ENCODE measurements at regions not wholly inside any gene's neighbourhood (a gene's known extent, or its start where the extent isn't known, plus 50 kb on each side); places are given as distances from the start of the nearest gene placed in this dataset.
"Not testable (repeated sequence)": the region's sequence is repeated elsewhere in the genome, so short reads cannot be mapped to it uniquely, and the experiment has no call there.

DNA sequence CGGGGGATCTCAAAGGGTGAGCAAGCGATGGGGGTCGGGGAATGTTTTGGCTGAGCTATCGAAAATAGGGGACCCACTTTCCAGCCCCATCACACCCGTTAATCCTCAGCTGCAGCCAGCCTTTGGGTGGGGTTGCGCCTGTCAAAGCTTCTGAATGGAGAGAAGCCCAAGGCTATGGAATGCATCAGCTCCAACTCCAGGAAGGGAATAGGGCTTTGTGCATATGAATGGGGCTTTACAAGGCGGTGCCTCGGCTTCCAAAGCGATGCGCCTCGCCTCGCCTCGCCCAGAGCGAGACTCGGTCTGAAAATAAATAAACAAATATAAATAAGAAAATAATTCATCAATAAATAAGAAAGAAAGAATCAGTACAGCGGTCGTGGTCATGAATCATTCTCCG, 751.4 kb upstream of the DEFB115 start (continued):
- TF ChIP-seq, protein P1, sequence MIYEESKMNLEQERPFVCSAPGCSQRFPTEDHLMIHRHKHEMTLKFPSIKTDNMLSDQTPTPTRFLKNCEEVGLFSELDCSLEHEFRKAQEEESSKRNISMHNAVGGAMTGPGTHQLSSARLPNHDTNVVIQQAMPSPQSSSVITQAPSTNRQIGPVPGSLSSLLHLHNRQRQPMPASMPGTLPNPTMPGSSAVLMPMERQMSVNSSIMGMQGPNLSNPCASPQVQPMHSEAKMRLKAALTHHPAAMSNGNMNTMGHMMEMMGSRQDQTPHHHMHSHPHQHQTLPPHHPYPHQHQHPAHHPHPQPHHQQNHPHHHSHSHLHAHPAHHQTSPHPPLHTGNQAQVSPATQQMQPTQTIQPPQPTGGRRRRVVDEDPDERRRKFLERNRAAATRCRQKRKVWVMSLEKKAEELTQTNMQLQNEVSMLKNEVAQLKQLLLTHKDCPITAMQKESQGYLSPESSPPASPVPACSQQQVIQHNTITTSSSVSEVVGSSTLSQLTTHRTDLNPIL (CRISPR knock-in tag; IDR thresholded peaks at IDR 0.05; ENCODE audit: low read depth) = no peak
- no peak for TF ChIP-seq ARNTL (CRISPR knock-in tag; IDR thresholded peaks at IDR 0.05; ENCODE audit: borderline replicate concordance, low read depth)
- TF ChIP-seq OSR1 (CRISPR knock-in tag; IDR thresholded peaks at IDR 0.05) = no peak
- TF ChIP-seq TCF4 (CRISPR knock-in tag; IDR thresholded peaks at IDR 0.05; ENCODE audit: borderline replicate concordance) = no peak
- TF ChIP-seq SNAI2 (CRISPR knock-in tag; IDR thresholded peaks at IDR 0.05) = no peak
- no peak for TF ChIP-seq ZFP3 (CRISPR knock-in tag; IDR thresholded peaks at IDR 0.05)

DNA sequence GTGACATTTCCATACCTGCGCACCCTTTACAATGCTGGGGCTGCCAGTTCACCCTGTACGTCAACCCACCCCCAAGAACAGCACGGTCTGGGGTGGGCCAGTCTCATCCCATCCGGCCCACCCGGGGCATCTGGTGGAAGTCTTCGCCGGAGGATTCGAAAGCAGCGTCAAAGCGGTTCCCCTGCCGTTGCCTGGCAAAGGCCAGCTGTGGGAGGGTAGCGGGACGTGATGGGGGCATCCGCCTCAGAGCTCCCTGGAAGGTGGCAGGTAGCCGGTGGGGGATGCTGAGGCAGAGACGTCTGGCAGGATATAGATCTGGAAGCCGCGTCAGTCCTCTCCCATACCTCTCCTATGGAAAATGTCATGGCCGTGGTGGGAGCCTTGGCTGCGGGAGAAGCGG, 749.1 kb upstream of the DEFB115 start:
- ATAC-seq = not testable (repeated sequence)

DNA sequence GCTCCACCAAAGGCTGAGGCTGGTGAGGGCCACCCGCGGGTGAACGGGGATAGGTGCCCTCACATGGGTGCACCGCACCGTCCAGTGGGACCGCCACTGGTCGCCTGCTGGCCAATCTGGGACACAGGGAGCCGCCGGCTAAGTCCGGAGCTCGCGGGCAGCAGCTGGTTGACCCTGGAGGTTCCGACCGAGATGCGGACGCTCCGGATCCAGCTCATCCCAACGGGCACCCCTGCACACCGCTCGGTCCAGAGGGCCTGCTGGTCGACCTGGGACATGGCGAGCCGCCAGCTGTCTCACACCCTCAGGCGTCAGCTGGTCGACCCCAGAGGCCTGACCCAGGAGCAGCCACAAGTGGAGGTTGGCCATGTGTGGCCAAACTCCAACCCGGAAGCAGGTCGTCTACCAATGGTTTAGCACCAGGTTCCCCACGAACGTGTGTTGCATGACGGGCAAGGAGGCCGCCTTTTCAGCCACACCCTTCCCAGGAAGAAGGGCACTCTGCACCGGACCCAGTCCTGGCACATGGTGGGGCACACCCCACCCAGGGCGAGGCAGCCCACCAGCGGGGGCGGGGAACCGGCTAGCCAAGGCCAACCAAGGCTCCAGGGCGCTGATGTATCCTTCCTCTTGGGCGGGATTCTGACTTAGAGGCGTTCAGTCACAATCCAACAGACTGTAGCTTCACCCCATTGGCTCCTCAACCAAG, 746.0 kb upstream of the DEFB115 start:
- TF ChIP-seq ISL1 (CRISPR knock-in tag; IDR thresholded peaks at IDR 0.05) (no peak), PPARA (CRISPR knock-in tag; IDR thresholded peaks at IDR 0.05; ENCODE audit: borderline replicate concordance) (no peak), OSR1 (CRISPR knock-in tag; IDR thresholded peaks at IDR 0.05) (no peak), ZNF70 (CRISPR knock-in tag; IDR thresholded peaks at IDR 0.05) (no peak), ZNF565 (CRISPR knock-in tag; conservative IDR thresholded peaks at IDR 0.05; ENCODE audit: low read depth) (no peak), ZNF8 (CRISPR knock-in tag; IDR thresholded peaks at IDR 0.05) (no peak), SNAI2 (CRISPR knock-in tag; IDR thresholded peaks at IDR 0.05) (no peak), BACH2 (CRISPR knock-in tag; IDR thresholded peaks at IDR 0.05; ENCODE audit: borderline replicate concordance) (no peak), GLIS3 (CRISPR knock-in tag; IDR thresholded peaks at IDR 0.05) (no peak), TCF4 (CRISPR knock-in tag; IDR thresholded peaks at IDR 0.05; ENCODE audit: borderline replicate concordance) (no peak), ZC3H10 (CRISPR knock-in tag; IDR thresholded peaks at IDR 0.05) (no peak)
- TF ChIP-seq, protein P2, sequence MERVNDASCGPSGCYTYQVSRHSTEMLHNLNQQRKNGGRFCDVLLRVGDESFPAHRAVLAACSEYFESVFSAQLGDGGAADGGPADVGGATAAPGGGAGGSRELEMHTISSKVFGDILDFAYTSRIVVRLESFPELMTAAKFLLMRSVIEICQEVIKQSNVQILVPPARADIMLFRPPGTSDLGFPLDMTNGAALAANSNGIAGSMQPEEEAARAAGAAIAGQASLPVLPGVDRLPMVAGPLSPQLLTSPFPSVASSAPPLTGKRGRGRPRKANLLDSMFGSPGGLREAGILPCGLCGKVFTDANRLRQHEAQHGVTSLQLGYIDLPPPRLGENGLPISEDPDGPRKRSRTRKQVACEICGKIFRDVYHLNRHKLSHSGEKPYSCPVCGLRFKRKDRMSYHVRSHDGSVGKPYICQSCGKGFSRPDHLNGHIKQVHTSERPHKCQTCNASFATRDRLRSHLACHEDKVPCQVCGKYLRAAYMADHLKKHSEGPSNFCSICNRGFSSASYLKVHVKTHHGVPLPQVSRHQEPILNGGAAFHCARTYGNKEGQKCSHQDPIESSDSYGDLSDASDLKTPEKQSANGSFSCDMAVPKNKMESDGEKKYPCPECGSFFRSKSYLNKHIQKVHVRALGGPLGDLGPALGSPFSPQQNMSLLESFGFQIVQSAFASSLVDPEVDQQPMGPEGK (CRISPR knock-in tag; IDR thresholded peaks at IDR 0.05; ENCODE audit: borderline replicate concordance) = no peak
- TF ChIP-seq, protein P3, sequence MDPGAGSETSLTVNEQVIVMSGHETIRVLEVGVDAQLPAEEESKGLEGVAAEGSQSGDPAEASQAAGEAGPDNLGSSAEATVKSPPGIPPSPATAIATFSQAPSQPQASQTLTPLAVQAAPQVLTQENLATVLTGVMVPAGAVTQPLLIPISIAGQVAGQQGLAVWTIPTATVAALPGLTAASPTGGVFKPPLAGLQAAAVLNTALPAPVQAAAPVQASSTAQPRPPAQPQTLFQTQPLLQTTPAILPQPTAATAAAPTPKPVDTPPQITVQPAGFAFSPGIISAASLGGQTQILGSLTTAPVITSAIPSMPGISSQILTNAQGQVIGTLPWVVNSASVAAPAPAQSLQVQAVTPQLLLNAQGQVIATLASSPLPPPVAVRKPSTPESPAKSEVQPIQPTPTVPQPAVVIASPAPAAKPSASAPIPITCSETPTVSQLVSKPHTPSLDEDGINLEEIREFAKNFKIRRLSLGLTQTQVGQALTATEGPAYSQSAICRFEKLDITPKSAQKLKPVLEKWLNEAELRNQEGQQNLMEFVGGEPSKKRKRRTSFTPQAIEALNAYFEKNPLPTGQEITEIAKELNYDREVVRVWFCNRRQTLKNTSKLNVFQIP (CRISPR knock-in tag; IDR thresholded peaks at IDR 0.05; ENCODE audit: borderline replicate concordance, low read depth) = no peak
- TF ChIP-seq, protein P4, sequence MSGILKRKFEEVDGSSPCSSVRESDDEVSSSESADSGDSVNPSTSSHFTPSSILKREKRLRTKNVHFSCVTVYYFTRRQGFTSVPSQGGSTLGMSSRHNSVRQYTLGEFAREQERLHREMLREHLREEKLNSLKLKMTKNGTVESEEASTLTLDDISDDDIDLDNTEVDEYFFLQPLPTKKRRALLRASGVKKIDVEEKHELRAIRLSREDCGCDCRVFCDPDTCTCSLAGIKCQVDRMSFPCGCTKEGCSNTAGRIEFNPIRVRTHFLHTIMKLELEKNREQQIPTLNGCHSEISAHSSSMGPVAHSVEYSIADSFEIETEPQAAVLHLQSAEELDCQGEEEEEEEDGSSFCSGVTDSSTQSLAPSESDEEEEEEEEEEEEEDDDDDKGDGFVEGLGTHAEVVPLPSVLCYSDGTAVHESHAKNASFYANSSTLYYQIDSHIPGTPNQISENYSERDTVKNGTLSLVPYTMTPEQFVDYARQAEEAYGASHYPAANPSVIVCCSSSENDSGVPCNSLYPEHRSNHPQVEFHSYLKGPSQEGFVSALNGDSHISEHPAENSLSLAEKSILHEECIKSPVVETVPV (CRISPR knock-in tag; IDR thresholded peaks at IDR 0.05) = no peak

DNA sequence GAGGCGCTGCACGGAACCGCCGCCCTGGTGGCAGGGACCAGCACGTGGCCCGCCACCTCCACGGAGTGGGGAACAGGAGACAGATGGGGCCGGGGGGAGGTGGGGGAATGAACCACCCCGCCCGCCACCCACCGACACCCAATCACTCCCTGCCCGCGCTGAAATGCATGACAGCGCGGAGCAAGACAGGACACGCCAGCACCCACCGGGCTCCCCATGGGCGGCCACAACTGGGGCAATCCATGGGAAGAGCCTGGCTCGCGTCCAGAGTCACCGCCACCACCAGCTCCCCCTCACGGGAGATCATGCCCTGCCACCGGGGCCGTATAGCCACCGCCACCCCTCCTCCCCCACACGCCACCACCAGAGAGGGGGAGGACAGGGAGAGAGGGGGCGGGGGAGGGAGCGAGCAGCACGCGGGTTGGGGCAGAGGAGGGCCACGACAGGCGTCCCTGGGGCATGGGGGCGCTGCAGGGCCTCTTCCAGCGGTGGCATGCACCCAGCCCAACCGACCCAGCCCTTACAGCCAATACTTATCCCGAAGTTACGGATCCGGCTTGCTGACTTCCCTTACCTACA, 744.3 kb upstream of the DEFB115 start:
- TF ChIP-seq ZFP30 (CRISPR knock-in tag; IDR thresholded peaks at IDR 0.05) = no peak
- TF ChIP-seq CSDC2 (CRISPR knock-in tag; IDR thresholded peaks at IDR 0.05) = no peak
- no peak for TF ChIP-seq ISL1 (CRISPR knock-in tag; IDR thresholded peaks at IDR 0.05)
- no peak for TF ChIP-seq ZNF70 (CRISPR knock-in tag; IDR thresholded peaks at IDR 0.05)
- TF ChIP-seq, protein P4 (CRISPR knock-in tag; IDR thresholded peaks at IDR 0.05) = no peak
- TF ChIP-seq, protein P3 (CRISPR knock-in tag; IDR thresholded peaks at IDR 0.05; ENCODE audit: borderline replicate concordance, low read depth) = no peak
- ATAC-seq = no peak

More for the DNA sequence above, 746.0 kb upstream of the DEFB115 start:
- ATAC-seq = no peak

DNA sequence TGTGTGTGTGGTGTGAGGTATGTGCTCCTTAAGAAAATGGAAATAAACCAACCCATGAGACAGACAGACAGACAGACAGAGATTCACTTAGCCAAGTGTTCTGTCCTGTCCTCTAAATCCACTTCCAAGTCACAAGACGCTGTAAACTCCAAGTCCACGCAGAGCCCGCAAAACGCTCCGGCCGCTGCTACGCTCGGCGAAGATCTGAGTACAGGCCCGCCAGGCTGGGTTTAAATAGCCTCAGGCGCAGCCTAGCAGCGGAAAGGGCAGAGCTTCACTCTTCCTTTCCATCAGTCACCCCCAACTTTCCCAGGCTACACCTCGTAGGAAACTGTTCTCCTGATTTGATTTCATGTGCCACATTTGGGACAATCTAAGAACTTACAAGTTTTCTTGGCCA, 741.5 kb upstream of the DEFB115 start:
- not testable (repeated sequence) for ATAC-seq

DNA sequence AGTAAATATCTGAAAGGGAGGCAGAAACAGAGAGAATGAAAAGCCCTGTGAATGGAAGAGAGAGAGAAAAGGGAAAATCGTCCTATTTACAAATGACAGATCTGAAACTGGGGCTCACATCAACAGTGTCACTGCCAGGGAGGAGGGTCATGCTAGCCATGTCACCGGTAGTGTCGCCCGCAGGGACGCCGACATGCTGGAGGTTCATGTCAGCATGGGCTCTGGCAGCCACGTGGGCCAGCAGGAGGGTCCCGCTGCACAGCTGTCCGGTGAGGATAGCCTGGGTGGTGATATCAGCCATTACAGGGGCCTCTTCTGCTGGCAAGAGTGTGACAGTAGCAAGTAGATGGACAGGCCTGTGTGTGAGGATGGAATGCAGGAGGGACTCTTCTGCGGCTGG, 738.6 kb upstream of the DEFB115 start:
- ATAC-seq = not testable (repeated sequence)

DNA sequence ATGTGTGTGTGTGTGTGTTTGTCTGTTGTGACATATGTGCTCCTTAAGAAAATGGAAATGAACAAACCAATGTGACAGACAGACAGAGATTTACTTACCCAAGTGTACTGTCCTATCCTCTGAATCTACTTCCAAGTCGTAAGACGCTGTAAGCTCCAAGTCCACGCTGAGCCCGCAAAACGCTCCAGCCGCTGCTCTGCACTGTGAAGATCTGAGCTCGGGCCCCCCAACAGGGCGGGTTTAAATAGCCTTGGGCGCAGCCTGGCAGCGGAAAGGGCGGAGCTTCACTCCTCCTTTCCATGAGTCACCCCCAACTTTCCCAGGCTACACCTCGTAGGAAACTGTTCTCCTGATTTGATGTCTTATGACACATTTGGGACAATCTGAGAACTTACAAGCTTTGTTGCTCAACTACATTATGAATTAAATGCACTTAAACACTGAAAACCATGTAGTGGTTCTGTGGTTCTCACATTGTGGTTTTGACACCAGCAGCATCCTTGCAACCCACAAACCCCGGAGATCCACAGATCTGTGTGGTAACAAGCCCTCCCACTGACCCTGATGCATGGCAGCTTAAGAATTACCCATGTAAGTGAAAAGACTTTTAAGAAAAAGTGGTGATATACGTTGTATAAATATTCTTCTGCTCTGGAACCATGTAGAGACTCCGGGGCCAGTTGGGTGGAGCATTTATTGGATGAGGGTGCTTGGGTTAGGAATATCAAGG, 735.6 kb upstream of the DEFB115 start:
- ATAC-seq = not testable (repeated sequence)

DNA sequence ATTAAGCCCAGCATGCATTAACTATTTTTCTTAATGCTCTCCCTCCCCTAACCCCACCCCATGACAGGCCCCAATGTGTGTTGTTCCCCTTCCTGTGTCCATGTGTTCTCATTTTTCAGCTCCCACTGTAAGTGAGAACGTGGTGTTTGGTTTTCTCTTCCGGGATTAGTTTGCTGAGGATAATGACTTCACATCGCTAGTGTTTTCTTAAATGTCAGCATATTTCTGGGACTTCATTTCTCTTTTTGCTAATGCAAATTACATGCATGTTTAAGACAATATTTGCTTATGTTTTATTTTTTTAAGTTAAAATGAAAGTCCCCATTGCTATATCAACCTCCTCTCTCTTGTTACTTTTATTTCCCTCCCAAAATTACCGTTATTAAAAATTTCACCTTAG, 733.3 kb upstream of the DEFB115 start:
- not testable (repeated sequence) for ATAC-seq
